HG02759 (cell line): ENCODE measurements at regions not wholly inside any gene's neighbourhood (a gene's known extent, or its start where the extent isn't known, plus 50 kb on each side); places are given as distances from the start of the nearest gene placed in this dataset.

ENCODE experiments used
- ATAC-seq: cut with Tn5 transposase; IDR thresholded peaks from one replicate; pipeline ENCODE4 v1.9.1; 2021; ENCODE audit warnings: mild to moderate bottlenecking, moderate library complexity; ENCODE audit not compliant: unreplicated experiment

- ATAC-seq = no peak
These were observed 228.6 kb downstream of the EFNB2 start for GRCh38 chr13:106306748-106307277.

DNA sequence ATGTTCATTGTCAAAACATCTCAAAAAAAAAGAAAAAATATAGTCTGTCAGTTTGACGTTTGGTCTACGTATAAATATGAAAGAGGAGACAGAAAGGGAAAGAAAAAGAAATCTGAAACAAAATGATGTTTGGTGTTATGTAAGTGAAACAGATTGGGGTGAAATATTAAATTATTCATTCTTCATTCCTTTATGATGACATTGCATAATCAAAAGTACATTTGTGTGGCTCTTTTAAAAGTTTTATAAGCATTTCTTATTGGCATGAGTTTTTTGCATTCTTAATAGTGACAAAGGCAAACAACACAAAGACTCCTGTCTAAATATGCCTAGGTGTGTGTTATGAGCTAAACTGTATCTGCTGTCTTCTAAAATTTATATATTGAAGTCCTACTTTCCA is 232.6 kb downstream of the EFNB2 start:
- ATAC-seq = no peak

- no peak for ATAC-seq
These were observed 233.5 kb downstream of the EFNB2 start for GRCh38 chr13:106302011-106302410.

DNA sequence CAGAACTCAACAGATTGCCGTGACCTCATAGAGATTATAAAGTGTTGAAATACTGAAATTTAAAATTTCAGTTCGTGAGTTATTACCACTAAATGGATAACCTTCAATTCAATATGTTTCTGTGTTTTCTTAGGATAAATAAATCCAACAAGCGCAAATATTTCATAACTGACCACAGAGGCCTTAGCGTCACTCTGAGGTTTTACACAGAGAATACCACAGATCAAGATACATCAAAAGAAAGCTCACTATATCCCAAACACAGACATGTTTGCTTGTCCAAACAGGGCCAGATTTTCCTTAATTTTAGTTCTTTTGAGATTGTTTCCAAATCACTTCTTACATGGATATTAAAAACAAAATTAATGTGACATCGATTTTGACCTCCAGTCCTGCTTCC is 235.8 kb downstream of the EFNB2 start:
- ATAC-seq = no peak

- no peak for ATAC-seq
These were observed 238.2 kb downstream of the EFNB2 start for GRCh38 chr13:106297283-106297682.

DNA sequence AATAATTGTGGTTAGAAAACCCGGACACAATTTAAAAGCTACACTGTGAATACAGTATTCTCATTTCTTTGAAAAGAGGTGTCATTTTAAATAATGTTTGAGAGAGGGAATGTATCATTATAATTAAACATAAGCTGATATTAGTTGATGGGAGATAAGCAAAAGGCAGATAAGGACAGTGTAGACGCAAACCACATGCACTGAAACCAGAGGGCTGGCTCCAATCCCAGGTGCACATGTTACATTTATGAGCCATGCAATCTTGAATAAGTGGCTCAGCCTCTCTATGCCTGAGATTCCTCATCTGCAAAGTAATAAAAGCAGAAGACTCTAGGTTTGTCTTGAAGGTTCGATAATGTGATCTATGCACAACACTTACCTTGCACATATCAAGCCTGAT is 238.7 kb downstream of the EFNB2 start:
- ATAC-seq = no peak

GRCh38 chr13:106295971-106296370 is 239.5 kb downstream of the EFNB2 start:
- ATAC-seq = no peak

GRCh38 chr13:106291006-106291405 is 244.5 kb downstream of the EFNB2 start:
- ATAC-seq = no peak

DNA sequence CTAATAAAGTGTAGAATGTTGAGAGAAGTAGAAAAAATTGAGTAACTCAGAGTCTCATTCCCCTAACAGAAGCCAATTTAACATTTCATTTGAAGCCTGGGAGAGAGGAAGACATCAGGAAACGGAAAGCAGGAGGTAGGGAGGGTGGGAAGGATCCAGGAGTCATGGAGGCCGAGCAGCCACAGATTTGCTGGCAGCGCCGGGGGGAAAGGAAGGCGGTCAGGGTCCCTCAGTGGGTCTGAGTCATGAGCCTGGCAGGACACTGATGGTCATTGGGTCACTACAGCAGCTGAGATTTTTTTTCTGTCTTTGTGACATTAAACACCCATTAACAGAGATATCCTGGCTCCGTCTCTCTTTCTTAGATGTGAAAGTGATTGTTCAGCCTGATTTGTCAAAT is 248.1 kb downstream of the EFNB2 start:
- ATAC-seq = no peak

GRCh38 chr13:106286811-106287210 is 248.7 kb downstream of the EFNB2 start:
- ATAC-seq = no peak

DNA sequence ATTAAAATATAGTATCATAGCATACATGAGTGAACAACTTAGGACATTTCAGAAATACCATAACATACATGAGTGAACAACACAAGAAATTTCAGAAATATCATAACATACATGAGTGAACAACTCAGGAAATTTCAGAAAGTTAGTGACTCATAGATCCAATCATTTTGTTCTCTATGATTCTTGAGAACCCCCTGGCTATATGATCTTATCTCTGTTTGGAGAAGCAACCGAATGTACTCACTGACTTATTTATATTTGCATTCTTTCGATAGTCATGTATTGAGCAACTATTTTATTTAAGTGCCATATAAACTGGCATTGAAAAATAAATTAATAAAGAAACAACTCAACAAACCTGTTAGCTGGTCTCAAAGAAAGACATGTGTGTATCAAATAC is 251.1 kb downstream of the EFNB2 start:
- no peak for ATAC-seq

- no peak for ATAC-seq
These were observed 254.0 kb downstream of the EFNB2 start for GRCh38 chr13:106281426-106281825.

DNA sequence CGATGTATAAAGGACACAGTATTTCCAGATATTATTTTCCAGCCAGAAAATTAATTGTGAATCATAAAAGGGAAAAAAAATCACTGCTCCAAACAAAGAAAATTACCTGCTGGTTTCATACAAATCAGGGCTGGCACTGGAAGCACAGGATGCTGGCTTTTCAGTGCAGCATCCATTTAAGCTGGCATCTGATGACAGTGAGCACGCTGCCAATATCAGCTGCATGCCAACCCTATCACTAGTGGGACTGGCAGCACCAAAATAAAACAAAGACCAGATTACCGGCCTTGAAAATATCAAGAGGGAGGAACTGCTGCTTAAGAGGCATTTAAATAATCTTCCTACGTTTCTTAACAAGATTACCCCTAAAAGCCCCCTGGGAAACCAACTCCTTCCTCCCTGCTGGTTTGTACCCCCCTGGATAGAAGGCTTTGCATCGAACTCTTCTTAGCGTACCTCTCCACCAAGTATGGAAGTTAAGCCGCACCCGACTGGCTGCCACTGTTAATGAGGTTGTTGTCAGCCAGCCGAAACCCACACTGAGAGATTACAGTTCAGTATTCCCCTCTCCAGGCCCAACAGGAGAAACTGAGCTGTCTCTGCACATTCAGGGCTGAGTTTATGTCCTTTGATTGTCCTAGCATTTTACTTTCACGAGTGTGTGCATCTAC is 257.8 kb downstream of the EFNB2 start:
- ATAC-seq = no peak

DNA sequence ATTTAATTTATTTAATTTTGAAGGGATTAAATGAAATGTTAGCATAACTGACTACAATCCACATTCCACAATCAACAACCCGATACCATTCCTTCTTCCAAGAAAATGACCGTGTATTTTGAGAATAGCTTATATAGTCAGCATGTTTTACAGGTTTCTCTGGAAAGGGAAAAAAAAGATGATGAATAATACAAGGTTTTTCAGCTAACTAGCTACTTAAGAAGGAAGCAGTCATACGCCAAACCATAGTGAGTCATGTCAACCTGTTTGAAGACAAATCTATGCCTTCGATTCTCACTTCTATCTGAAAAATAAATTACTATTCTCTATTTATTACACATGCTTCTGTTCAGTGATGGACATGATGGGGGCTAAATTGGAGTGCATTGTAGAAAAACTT is 258.6 kb downstream of the EFNB2 start:
- ATAC-seq = no peak

DNA sequence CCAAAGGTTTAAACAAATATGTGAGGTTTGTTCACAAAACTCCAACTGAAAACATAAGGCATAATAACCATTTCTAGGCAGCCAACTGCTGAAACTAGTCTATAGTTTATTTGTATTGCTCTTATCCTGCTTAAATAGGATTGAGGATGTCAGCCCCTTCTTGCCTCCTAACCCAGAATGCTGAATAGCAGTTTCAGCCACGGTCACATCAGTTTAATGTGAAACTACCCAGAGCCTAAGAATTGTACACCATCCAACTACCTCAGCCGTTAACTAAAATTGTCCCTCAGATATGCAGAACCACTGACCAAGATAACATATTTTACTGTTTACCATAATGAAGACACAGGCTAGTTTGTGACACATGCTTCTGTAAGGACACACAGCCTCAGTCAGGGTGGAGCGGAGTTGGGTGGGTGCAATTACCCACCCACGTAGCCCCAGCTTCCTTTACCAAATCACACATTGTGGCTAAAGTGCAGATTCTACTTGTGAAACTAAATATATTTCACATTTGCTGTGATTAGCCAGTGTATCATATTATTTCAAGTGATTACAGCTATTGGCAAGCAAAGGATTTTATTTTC is 259.9 kb downstream of the EFNB2 start:
- no peak for ATAC-seq

DNA sequence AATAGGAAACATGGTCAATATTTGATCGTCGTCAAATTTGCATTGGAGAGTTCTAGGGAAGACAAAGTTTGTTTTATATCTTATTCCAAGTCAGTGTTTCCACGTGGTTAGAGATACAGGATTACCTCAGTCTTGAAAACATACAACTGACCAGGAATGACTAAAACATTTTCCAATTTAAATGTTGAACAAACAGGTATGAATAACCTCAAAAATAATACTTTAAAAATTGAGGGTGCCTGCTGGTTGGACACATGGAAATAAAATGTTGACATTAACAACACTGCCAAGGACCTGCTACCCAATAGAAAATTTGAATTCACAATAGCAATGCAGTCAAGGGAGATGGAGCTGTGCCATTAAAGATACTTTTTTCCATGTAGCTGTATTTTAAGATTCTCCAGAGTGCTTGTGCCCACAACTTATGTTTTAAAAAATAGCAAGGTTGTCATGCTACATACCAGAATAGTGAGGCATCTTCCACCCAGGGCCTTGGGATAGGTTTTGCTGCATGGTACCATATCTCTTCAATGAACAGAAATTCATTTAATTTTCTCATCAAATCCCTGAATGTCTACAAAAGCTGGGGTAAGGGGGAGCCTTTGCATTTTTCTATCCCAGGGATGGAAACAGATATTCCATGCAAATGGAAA is 260.8 kb downstream of the EFNB2 start:
- ATAC-seq = no peak

DNA sequence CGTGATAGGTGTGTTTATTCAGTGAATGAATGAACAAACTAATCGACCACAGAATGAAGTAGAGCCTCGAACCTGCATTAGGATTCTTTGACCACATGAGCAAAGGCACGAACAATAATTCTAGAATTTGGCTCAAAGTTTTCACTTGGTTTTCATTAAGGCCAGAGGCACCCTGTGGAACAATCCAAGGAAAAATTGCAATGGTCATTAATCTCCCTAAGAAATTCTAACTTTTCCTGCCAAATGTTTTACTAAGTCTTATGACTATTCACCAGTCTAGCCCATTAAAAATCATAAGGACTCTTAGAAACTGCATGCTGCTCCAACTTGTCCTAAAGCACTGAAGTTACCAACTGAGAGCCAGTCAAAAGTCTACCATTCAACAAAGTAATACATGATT is 271.7 kb downstream of the EFNB2 start:
- no peak for ATAC-seq

DNA sequence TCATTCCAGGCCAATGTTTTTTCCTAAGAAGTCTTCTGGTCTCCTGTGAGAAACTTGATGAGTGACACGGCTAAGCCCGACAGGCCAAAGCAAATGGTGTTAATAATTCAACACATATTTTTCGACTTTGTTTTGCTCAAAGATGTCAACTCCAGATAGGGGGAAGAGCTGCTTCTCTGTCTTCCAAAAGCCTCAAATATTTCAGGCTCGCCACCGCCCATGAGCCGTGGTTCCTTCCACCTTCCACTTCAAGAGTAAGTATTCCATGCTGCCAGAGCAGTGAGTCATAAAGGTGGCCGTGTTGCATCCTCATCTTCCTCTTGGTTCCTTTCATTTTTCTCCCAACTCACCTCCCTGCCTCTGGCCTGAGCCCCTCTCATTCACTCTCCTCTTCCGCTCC is 272.6 kb downstream of the EFNB2 start:
- ATAC-seq = no peak

GRCh38 chr13:106261450-106261849 is 274.0 kb downstream of the EFNB2 start:
- ATAC-seq = no peak

DNA sequence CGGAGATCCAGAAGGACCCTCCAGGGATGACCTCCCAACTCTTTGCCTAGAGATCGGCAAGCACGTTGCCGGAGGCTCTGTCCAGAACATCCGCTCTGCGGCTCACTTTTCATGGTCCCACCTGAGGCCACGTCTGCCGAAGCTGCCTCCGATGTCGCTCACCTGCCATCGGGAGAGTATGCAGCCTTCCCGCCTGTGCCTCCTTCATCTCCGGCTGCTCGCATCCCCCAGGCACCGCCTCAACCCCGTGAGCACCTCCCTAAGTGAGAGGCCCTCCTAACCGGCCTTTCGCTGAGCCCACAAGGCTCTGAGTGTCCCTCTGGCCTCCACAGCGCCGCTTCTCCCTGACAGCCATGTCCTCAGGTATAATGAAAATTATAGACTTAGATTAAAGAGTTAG is 275.1 kb downstream of the EFNB2 start:
- ATAC-seq = no peak

DNA sequence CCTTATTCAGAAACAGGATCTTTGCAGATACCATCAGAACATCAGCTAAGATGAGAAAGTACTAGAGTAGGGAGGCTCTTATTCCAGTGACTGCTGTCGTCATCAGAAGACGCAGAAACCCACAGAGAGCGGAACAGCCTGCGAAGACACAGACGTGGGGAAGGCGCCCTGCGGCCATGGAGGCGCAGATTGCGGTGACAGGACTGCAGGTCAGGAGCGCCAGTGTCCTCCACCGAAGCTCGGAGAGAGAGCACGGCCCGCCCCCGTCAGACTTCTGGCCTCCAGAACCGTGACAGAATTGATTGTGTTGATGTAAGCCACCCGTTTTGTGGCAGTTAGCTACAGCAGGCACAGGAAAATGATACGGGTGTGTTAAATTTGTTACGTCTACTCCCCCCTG is 275.5 kb downstream of the EFNB2 start:
- no peak for ATAC-seq

DNA sequence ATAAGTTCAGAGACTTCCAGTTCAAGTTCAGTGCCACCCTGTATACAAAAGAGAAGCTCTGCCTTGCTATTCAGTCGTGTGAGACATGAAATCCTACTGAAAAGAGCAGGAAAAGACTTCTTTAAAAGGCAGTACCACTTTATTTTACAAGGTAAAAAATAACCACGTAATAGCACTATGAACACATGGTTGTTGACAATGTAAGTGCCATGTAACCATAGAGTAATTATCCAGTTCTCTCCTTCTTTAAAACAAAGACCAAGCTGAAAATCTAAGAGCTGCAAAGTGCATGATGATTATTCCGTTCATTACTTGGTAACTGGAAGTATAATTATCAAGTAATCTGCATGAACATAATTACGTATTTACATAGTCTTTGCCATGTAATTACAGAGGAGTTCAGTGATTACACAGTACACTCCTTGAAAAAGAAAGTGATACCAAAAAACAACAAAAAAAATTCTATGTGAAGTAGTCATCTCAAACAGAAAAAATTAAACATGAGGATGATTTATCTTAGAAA is 288.7 kb downstream of the EFNB2 start:
- ATAC-seq = no peak
